GM10248 (cell line): ENCODE measurements at regions not wholly inside any gene's neighbourhood (a gene's known extent, or its start where the extent isn't known, plus 50 kb on each side); places are given as distances from the start of the nearest gene placed in this dataset.

ENCODE experiments used
- CTCF ChIA-PET: fragments of 300-600 bp; sonication (Branson Sonifier 250); formaldehyde crosslinking; extraction: SDS; loops from one replicate; lab custom pipeline; 2021; ENCODE audit warnings: antibody characterized with exemption; lab: Yijun Ruan, JAX
- POLR2A ChIA-PET: fragments of 350-650 bp; sonication (Branson Sonifier 250); formaldehyde crosslinking; extraction: SDS; loops from one replicate; lab custom pipeline; 2020; ENCODE audit warnings: antibody characterized with exemption; lab: Yijun Ruan, JAX
- DNase-seq: peaks from one replicate; pipeline ENCODE4 v3.0.0; 2012; ENCODE audit errors: extremely low spot score
- TF ChIP-seq, protein P1 (sequence below): IDR thresholded peaks from 2 replicates; pipeline ENCODE4 v1.5.1; 2012; ENCODE audit warnings: mild to moderate bottlenecking, low read depth; ENCODE audit errors: extremely low read depth, missing control alignments, control extremely low read depth

DNA sequence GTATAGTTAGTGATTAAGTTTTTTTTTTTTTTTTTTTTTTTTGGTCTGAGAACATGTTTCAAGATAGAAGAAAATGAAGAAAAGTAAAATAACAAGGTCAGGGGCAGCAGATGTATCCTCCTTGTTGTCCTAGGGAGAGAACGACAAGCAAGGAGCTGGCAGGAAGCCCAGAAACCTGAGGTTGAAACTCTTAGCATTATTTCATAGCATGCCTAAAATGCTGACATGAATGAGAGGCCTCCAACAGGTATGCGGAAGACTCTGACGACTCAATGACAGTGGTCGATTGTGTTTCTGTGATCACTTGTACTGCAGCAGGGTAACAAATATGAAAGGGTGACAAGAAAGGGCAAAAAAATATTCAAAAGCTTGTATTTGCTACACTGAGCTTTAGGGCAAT is 415.9 kb downstream of the PLA2G4A start:
- DNase-seq: no peak
- CTCF ChIA-PET: interaction anchor here (0.6 kb wide), 1 partner anchor 18 kb away, joined by 3 read pairs; no protein-coding TSS in a partner anchor
- TF ChIP-seq, protein P1, sequence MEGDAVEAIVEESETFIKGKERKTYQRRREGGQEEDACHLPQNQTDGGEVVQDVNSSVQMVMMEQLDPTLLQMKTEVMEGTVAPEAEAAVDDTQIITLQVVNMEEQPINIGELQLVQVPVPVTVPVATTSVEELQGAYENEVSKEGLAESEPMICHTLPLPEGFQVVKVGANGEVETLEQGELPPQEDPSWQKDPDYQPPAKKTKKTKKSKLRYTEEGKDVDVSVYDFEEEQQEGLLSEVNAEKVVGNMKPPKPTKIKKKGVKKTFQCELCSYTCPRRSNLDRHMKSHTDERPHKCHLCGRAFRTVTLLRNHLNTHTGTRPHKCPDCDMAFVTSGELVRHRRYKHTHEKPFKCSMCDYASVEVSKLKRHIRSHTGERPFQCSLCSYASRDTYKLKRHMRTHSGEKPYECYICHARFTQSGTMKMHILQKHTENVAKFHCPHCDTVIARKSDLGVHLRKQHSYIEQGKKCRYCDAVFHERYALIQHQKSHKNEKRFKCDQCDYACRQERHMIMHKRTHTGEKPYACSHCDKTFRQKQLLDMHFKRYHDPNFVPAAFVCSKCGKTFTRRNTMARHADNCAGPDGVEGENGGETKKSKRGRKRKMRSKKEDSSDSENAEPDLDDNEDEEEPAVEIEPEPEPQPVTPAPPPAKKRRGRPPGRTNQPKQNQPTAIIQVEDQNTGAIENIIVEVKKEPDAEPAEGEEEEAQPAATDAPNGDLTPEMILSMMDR: no peak
- POLR2A ChIA-PET: no interaction called here

DNA sequence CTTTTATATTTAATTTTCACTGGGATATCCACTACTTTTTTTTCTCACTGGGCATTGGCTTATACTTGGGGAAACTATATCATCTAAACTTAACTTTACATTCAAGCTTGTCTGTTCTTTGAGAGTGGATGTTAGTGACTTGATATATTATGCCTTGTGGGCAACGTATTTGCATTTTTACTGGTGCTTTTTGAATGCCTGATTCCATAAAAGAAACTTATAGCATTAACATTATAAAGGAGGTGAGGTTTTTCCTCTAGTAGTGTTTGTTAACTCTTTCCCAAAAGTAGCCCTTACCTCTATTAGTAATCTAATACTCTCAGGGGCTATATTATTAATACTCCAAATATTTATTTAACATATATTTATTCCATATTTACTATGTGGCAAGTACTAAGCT is 416.5 kb downstream of the PLA2G4A start:
- DNase-seq: no peak
- CTCF ChIA-PET: no interaction called here
- POLR2A ChIA-PET: no interaction called here
- TF ChIP-seq, protein P1: no peak

DNA sequence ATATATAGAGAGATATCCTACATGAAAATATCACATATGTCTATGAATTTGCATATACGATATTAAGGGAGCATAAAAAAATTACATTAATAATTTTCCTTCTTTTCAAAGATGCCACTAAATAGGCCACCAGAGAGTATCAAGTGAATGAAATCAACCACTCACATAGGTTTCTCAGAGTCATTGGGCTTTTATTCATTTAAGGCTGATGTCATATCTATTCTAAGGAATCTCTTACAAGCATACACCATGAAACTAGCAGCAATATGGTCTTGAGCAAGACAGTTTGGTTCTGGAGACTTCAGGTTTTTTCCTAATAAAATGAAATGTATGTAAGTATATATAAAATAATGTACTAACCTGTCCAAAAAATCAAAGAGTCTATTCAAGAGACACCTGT is 420.4 kb downstream of the PLA2G4A start:
- CTCF ChIA-PET: no interaction called here
- POLR2A ChIA-PET: no interaction called here

DNA sequence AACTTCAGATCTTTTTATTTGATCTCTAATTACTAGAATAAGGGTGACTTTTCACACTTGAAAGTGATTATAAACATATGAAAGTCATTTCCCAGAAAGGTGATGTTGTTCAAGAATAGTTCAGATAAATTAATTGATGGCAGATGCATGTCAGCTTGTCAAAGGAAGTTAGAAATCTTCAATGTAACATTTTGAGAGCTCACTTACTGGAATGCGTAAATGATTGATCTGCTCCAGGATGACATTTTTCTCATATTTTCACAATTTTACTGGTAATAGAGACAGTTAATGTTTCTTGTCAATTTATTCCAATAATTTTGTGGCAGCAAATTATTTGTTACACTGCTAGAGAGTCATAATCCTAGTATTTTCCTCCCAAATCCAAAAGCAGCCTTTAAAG is 424.2 kb downstream of the PLA2G4A start:
- DNase-seq: no peak
- TF ChIP-seq, protein P1: no peak
- POLR2A ChIA-PET: no interaction called here
- CTCF ChIA-PET: no interaction called here

More for the DNA sequence above, 420.4 kb downstream of the PLA2G4A start:
- DNase-seq: no peak
- TF ChIP-seq, protein P1: no peak

DNA sequence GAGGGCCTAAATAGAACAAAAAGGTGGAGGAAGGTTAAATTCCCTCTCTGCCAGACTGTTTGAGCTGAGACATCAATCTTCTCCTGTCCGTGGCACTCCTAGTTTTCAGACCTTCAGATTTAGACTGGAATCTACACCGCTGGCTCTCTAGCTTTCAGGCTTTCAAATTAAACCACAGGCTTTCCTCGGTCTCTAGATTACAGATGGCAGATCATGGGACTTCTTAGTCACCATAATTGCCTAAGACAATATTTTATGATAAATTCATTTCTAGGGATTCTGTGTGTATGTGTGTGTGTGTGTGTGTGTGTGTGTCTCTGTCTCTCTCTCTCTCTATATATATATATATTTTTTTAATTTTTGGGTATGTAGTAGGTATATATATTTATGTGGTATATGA is 428.7 kb downstream of the PLA2G4A start:
- ChIA-PET CTCF (no interaction called here), POLR2A (no interaction called here)
- no peak for DNase-seq
- TF ChIP-seq, protein P1: no peak

DNA sequence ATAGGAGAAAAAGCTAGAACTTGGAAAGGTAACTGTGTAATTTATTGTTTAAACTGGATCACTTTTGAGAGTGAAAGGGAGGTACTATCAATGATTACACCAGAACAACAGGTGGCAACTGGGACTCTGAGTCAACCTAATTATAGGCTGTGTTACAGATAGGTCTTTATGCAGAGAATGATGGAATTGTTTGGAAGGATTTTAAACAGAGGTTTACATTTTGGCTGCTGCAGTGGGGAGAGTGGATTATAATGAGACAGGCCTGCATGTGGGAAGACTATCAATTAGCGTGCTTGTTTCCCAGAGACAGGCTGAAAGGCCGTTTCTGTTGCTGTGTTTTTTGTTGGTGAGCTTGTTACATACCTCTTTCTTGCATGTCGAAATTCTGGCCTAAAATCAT is 432.9 kb downstream of the PLA2G4A start:
- no peak for DNase-seq
- ChIA-PET POLR2A (no interaction called here), CTCF (no interaction called here)
- TF ChIP-seq, protein P1: no peak

DNA sequence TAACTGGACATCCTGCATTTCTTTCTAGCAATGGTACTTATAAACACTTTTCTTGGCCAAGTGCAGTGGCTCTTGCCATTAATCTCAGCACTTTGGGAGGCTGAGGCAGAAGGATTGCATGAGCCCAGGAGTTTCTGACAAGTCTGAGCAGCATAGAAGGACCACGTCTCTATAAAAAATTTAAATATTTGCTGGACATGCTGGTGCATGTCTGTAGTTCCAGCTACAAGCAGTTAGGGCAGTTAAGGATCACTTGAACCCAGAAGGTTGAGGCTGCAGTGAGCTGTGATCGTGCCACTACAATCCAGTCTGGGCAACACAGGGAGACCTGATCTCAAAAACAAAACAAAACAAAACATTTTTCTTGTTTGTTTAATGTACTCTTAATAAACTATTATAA is 434.0 kb downstream of the PLA2G4A start:
- ChIA-PET POLR2A (no interaction called here), CTCF (interaction anchor here (0.6 kb wide), 1 partner anchor 18 kb away, joined by 3 read pairs; no protein-coding TSS in a partner anchor)
- no peak for DNase-seq
- TF ChIP-seq, protein P1: no peak
